IPS DF 6.9 (cell line): ENCODE measurements at regions not wholly inside any gene's neighbourhood (a gene's known extent, or its start where the extent isn't known, plus 50 kb on each side); places are given as distances from the start of the nearest gene placed in this dataset.

ENCODE experiments used
- DNase-seq: peaks from one replicate; pipeline ENCODE4 v3.0.0-alpha.2; 2013; ENCODE audit warnings: low read depth, low spot score
- H3K27ac ChIP-seq: one replicate; pipeline ENCODE4 v1.5.1; 2013; ENCODE audit warnings: low read length, control low read depth
- H3K27me3 ChIP-seq: 2 replicates; pipeline ENCODE4 v1.6.1; 2013; ENCODE audit warnings: mild to moderate bottlenecking, low read length; ENCODE audit not compliant: control insufficient read depth, insufficient read depth
- H3K36me3 ChIP-seq: 2 replicates; pipeline ENCODE4 v1.6.1; 2013; ENCODE audit warnings: low read length; ENCODE audit not compliant: control insufficient read depth, insufficient read depth
- H3K4me1 ChIP-seq: 2 replicates; pipeline ENCODE4 v1.6.1; 2013; ENCODE audit warnings: low read length; ENCODE audit not compliant: control insufficient read depth, insufficient read depth
- H3K4me3 ChIP-seq: 2 replicates; pipeline ENCODE4 v1.5.1; 2013; ENCODE audit warnings: mild to moderate bottlenecking, low read length
- H3K9me3 ChIP-seq: 2 replicates; pipeline ENCODE4 v1.6.1; 2013; ENCODE audit warnings: low read length, inconsistent platforms; ENCODE audit not compliant: control insufficient read depth, insufficient read depth
- WGBS: extraction: QIAGEN DNeasy Blood & Tissue Kit; methylation state at CpG from one replicate; pipeline ENCODE4 v1.1.7; 2013; ENCODE audit warnings: mixed read lengths, missing lambda C conversion rate; ENCODE audit not compliant: insufficient read length, insufficient coverage; 5-methylcytosine and 5-hydroxymethylcytosine counted together

- H3K4me1 ChIP-seq = peaks cover 3% of the 10 kb centered on the region; the same call in 1 of the 2 replicates
- no peak overlapping the region for H3K4me3 ChIP-seq
- no peak overlapping the region for H3K27ac ChIP-seq
- WGBS = no CpG with 5 or more reads among the region's 5 CpGs
- no peak for DNase-seq
- H3K27me3 ChIP-seq = no peaks in the 10 kb centered on the region
- no peaks in the 10 kb centered on the region for H3K36me3 ChIP-seq
- H3K9me3 ChIP-seq = no peaks in the 10 kb centered on the region
Observed at GRCh38 chr1:94325377-94326302, 88.3 kb upstream of the ARHGAP29 start.

- no CpG with 5 or more reads among the region's 4 CpGs for WGBS
- no peaks in the 10 kb centered on the region for H3K36me3 ChIP-seq
- H3K27me3 ChIP-seq = no peaks in the 10 kb centered on the region
- H3K4me3 ChIP-seq = no peak overlapping the region
- peaks cover 5% of the 10 kb centered on the region; the same call in 1 of the 2 replicates for H3K4me1 ChIP-seq
- no peak overlapping the region for H3K27ac ChIP-seq
- no peaks in the 10 kb centered on the region for H3K9me3 ChIP-seq
- no peak for DNase-seq
Observed at GRCh38 chr1:94324178-94324544, 86.8 kb upstream of the ARHGAP29 start.

- 100% methylated on average over 1 of the region's 7 CpGs for WGBS
- no peaks in the 10 kb centered on the region for H3K9me3 ChIP-seq
- no peaks in the 10 kb centered on the region for H3K36me3 ChIP-seq
- H3K27me3 ChIP-seq = no peaks in the 10 kb centered on the region
- H3K4me3 ChIP-seq = no peak overlapping the region
- no peak for DNase-seq
- H3K27ac ChIP-seq = no peak overlapping the region
- peaks cover 5% of the 10 kb centered on the region; the same call in 1 of the 2 replicates for H3K4me1 ChIP-seq
Observed at GRCh38 chr1:94323311-94324177, 86.2 kb upstream of the ARHGAP29 start.

GRCh38 chr1:94322696-94323095 is 85.3 kb upstream of the ARHGAP29 start:
- Histone ChIP-seq H3K27ac (no peak overlapping the region), H3K9me3 (no peaks in the 10 kb centered on the region), H3K36me3 (no peaks in the 10 kb centered on the region), H3K4me3 (no peak overlapping the region), H3K27me3 (no peaks in the 10 kb centered on the region), H3K4me1 (peaks cover 5% of the 10 kb centered on the region; the same call in 1 of the 2 replicates)
- no peak for DNase-seq
- WGBS = no CpG with 5 or more reads among the region's 5 CpGs

- H3K27ac ChIP-seq = no peak overlapping the region
- no peaks in the 10 kb centered on the region for H3K27me3 ChIP-seq
- DNase-seq = no peak
- peaks cover 2% of the 10 kb centered on the region; the same call in 1 of the 2 replicates for H3K4me1 ChIP-seq
- no CpG with 5 or more reads among the region's 3 CpGs for WGBS
- H3K9me3 ChIP-seq = no peaks in the 10 kb centered on the region
- H3K36me3 ChIP-seq = no peaks in the 10 kb centered on the region
- no peak overlapping the region for H3K4me3 ChIP-seq
Observed at GRCh38 chr1:94321662-94322061, 84.3 kb upstream of the ARHGAP29 start.

GRCh38 chr1:94319319-94320102 is 82.1 kb upstream of the ARHGAP29 start:
- no CpG with 5 or more reads among the region's 8 CpGs for WGBS
- peaks cover 2% of the 10 kb centered on the region; the same call in 1 of the 2 replicates for H3K4me1 ChIP-seq
- no peak for DNase-seq

GRCh38 chr1:94318505-94319030 is 81.2 kb upstream of the ARHGAP29 start:
- no peaks in the 10 kb centered on the region for H3K36me3 ChIP-seq
- no peak overlapping the region for H3K4me3 ChIP-seq
- no CpG with 5 or more reads among the region's 6 CpGs for WGBS
- peaks cover 2% of the 10 kb centered on the region; the same call in 1 of the 2 replicates for H3K4me1 ChIP-seq
- H3K27ac ChIP-seq = no peak overlapping the region
- H3K9me3 ChIP-seq = no peaks in the 10 kb centered on the region
- no peaks in the 10 kb centered on the region for H3K27me3 ChIP-seq
- no peak for DNase-seq

More at GRCh38 chr1:94319319-94320102, 82.1 kb upstream of the ARHGAP29 start:
- Histone ChIP-seq H3K4me3 (no peak overlapping the region), H3K27ac (no peak overlapping the region), H3K27me3 (no peaks in the 10 kb centered on the region), H3K9me3 (no peaks in the 10 kb centered on the region), H3K36me3 (no peaks in the 10 kb centered on the region)

- DNase-seq = no peak
- Histone ChIP-seq H3K4me3 (no peak overlapping the region), H3K27me3 (no peaks in the 10 kb centered on the region), H3K9me3 (no peaks in the 10 kb centered on the region), H3K4me1 (peaks cover 2% of the 10 kb centered on the region; the same call in 1 of the 2 replicates), H3K27ac (no peak overlapping the region), H3K36me3 (no peaks in the 10 kb centered on the region)
- WGBS = no CpG with 5 or more reads among the region's 1 CpG
Observed at GRCh38 chr1:94317790-94318188, 80.4 kb upstream of the ARHGAP29 start.

- H3K4me1 ChIP-seq = peaks cover 2% of the 10 kb centered on the region; the same call in 1 of the 2 replicates
- H3K36me3 ChIP-seq = no peaks in the 10 kb centered on the region
- no peak overlapping the region for H3K4me3 ChIP-seq
- H3K9me3 ChIP-seq = no peaks in the 10 kb centered on the region
- DNase-seq = no peak
- H3K27ac ChIP-seq = no peak overlapping the region
- no peaks in the 10 kb centered on the region for H3K27me3 ChIP-seq
- WGBS = no CpG with 5 or more reads among the region's 8 CpGs
Observed at GRCh38 chr1:94316836-94317789, 79.7 kb upstream of the ARHGAP29 start.
